HG02588 (cell line): ENCODE measurements at regions not wholly inside any gene's neighbourhood (a gene's known extent, or its start where the extent isn't known, plus 50 kb on each side); places are given as distances from the start of the nearest gene placed in this dataset.
"Not testable (repeated sequence)": the region's sequence is repeated elsewhere in the genome, so short reads cannot be mapped to it uniquely, and the experiment has no call there.

Experiments
- ATAC-seq: cut with Tn5 transposase; IDR thresholded peaks from one replicate; pipeline ENCODE4 v1.9.1; 2021; ENCODE audit warnings: mild to moderate bottlenecking, moderate library complexity; ENCODE audit not compliant: unreplicated experiment

GRCh38 chr1:58966103-58966916 lies 182.5 kb upstream of the JUN start:
- ATAC-seq, result no peak

DNA sequence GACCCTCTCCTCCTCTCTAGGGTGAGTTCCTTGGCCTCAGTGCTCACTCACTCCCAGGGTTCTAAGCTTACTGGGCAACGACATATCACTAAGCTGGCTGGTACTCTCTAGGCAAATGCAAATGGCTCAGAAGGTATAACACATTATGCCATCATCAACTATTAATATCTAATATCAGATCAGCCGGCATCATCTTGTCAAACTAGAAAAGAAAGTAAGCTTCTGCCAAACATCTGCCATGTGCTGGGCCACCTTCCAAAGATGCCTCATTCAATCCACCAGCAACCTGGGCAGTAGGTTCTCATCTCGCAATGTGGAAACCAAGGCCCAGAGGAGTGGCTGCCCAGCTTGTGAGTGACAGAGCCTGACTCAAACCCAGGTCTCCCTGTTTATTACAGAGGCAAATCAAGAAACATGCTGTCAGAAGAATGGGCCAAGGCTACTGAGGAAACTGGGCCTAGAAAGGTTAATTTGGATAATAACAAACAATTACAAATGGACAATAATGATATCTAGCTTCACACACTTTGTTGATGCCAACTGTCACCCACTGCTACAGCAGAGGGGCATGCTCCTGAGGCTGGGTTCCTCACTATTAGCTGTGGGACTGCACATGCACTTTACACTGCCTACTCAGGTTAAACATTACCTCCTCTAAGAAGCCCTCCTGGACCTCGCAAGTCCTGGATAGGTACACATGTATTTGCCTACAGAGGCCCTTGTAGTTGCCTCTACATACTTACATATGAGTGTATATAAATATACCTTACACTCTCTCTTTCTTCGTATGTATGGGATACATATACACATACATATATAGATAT lies 183.3 kb upstream of the JUN start:
- ATAC-seq, result no peak

- peak; percentile 84 for ATAC-seq
These were observed 184.6 kb upstream of the JUN start for GRCh38 chr1:58968360-58968952.

GRCh38 chr1:58969176-58969575 lies 185.3 kb upstream of the JUN start:
- not testable (repeated sequence) for ATAC-seq

- no peak for ATAC-seq
These were observed 187.8 kb upstream of the JUN start for GRCh38 chr1:58971629-58972140.

DNA sequence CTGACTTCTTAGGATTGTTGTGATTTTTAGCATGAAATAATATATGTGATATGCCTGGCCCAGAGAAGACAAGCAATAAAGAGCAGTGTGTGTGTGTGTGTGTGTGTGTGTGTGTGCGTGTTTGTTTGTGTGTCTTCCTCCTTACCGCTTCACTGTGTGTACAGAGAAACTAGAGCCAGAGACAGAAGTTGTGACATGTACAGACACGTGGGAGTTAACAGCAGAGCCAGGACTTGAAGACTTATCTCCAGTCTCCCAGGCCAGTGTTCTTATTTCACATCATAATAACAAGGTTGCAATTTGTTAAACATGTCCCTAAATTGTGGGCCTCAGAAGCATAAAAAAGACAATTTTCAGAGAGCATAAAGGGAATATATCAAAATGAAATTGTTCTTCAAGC lies 192.0 kb upstream of the JUN start:
- no peak for ATAC-seq

DNA sequence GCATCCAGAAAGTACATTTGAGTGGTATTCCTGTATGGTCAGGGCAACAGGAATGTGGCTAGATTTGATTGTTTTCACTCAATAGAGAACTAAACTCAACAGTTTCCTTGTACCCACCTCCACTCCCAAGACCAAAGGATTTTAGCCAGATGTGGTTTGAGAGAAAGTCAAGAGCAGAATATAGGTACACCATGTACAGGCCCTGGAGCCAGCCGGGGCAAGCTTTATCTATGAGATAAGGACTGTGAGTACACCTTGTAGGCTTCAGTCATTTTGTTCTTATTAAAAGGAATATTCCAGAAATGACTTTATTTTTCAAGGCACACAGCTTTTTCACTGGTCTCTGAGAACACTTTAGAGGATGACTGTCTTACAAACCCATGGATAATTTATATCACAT lies 192.4 kb upstream of the JUN start:
- no peak for ATAC-seq

GRCh38 chr1:58977598-58977997 lies 193.8 kb upstream of the JUN start:
- ATAC-seq, result no peak

DNA sequence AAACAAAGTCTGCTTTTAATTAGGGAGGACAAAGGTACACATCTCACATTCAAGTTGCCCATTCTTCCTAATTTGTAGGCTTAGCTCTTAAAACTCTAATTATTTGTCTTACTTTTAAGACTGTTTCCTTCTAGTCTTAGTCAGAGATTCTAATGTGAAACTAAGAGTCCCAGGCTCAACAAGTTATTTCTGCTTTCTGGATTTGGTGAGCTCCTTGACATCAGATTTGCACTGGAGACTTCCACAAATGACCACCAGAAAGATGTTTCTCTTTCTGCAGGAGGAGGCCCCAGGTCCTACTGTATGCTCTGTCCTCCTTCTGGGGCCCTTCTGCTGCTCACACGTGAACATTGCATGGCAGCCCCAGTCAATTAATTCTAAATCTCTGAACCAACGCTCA lies 194.2 kb upstream of the JUN start:
- ATAC-seq, result no peak

- no peak for ATAC-seq
These were observed 195.2 kb upstream of the JUN start for GRCh38 chr1:58979086-58979485.

DNA sequence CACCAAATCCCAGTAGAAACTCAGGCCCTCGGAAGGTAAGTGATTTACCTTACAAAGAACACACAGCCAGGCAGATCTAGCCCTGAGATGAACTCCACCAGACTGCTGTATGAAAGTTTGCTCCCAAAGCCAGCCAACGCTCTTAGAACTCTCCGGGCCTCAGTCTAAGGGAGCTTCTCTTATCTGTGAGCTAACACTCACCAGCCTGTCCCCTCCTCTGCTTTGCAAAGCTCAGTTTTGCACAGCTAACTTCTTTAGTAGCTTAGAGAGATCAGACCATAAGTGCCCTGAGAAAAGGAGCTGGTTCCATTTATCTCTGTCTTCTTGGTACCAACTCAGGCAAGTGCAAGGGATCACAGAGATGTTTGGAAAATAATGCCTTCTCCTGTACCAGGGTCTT lies 195.8 kb upstream of the JUN start:
- ATAC-seq, result no peak

DNA sequence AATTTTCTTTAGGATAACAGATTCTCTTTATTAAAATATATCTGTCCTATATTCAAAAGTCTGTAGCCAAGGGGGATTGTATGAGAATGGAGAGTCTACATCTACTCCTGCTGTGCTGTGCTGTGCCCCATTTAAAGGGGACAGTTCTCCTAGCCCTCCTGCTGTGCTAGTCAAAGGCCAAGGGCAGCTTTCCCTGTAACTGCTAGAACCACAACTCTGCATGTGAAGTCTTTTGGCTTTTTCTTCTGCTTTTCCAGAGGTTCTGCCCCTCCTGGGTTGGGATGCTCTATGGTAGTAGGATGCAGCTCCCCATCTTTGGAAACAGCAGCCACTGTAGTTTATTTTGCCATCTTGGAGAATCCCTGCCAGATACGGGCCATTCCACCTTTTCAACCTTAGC lies 197.5 kb upstream of the JUN start:
- ATAC-seq, result no peak

GRCh38 chr1:58982259-58982998 lies 198.6 kb upstream of the JUN start:
- ATAC-seq, result no peak

DNA sequence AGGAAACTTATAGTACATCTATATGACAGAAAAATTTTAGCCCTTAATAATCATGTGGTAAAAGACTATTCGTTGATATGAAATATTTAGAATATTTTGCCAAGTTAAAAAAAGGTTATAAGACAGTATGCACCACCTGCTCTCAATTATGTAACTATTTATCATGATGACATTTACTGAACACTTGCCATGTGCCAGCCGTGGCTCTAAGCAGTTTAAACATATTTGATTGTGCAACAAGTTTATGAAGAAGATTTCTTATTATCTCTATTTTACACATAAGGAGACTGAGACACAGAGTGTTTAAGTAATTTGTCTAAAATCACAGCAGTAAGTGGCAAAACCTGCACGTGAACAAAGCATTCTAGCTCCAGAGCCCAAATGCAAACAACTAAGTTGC lies 199.3 kb upstream of the JUN start:
- ATAC-seq, result no peak

DNA sequence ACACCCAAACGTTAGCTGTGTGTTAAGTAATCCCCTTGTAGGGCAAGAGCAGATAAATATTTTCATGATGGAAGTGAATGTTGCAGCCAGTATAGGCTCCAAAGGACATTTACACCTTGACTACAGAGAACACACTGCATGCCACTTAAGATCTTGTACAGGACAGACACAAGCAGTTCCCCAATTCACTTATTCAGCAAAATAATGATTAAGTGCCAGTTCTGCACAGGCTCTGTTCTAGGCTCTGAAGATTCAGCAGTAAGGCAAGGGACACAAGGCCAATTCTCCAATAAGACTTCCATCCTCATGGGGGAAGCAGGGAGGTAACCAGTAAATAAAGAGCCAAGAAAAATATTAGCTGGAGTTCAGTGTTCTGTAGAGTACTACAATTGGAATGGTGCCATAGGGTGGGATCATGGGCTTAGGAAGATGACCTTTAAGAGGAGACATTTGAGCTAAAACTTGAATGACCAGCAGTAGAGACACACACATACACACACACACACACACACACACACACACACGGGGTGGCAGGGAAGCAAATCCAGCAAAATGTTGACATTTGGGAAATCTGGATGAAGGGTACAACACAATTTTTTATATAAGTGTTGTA lies 199.9 kb upstream of the JUN start:
- no peak for ATAC-seq

DNA sequence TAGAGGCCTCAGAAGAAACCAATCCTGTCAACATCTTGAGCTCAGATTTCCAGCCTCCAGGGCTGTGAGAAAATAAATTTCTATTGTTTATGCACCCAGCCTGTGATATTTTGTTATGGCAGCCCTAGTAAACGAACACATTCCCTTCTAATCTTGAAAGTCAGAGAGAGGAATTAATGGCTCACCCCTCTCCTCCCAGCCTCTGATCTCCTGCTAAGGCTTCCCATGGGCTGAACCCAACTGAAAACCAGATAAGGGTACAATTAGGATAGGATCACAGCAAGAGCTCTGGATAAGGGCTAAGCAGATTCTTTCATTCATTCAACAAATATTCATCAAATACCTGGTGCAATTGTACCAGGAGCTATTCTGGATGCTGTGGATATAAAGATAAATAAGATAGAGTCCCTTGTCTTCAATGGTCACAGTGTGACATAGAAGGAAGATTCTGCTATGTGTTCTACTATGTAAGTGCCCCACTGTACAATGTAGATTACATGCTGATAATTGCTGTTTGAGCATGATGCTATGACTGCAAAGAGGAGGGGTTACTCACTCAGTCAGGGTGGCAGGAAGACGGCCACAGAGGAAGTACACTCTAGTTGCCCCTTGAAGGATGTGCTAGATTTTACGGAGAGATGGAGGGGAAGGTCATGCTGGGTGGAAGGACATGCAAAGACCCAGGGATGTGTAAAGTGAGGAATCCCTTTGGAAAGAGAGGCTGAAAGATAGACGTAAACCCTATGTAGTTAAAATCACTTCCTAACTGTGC lies 203.3 kb upstream of the JUN start:
- ATAC-seq, result no peak

DNA sequence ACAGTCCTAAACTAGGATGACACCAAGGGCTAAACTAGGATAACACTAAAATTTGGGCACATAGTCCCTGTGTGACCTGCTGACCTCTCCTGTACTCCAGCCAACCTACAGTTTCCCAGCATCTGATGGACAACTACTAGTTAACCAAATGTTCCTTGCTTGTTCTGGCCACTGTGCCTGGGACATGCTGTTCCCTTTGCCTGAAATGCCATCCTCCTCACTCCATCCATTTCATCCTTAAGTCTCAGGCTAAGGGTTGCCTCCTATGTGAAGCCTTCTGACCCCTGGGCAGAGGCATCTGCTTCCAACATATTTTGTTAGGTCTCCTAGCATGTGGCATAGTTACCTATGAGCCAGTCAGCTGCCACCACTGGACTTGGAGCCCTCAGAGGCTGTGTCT lies 204.9 kb upstream of the JUN start:
- no peak for ATAC-seq

- no peak for ATAC-seq
These were observed 206.0 kb upstream of the JUN start for GRCh38 chr1:58989845-58990244.

- ATAC-seq, result no peak
These were observed 207.5 kb upstream of the JUN start for GRCh38 chr1:58991305-58991704.

DNA sequence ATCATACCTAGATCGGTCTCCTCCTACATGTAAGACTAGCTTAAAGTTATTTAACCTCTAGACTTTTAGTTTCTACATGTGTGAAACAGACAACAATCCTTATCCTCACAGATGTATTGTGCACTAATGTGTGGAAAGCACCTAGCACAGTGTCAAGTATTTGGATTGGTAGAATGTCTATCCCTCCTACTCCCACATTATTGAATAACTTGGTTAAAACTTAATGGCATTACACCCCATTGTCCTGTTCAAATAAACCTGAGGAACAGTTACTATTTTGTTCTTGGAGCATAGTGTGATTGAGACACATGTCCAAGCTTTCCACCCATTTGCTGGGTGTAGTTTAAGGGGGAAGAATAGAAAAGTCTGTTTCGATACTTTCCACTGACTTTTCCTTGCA lies 208.8 kb upstream of the JUN start:
- no peak for ATAC-seq
